ENCODE measurements at regions not wholly inside any gene's neighbourhood (a gene's known extent, or its start where the extent isn't known, plus 50 kb on each side); places are given as distances from the start of the nearest gene placed in this dataset.

DNA sequence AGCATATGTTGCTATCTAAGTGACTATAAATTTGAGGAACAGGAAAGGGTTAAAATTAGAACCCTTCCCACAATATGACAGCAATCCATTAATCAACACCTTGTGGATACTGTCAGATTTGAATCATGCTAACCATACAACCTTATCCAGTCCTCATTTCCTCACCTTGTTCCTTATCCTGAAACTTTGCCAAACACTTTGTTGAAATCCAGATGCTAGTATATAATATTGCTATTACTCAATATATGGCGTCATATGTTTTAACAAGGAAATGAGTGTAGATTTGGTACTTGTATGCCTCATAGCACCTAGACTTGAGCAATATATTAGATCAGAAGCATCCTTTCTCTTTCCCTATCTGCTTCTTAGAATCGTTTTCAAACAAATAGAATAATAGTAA lies 66.3 kb upstream of the SLC25A13 start:
- Mint-ChIP-seq H3K27me3 (no peaks in the 10 kb centered on the region), H3K9me3 (no peaks in the 10 kb centered on the region), H3K4me1 (ENCODE audit: low read depth) (no peaks in the 10 kb centered on the region), H3K36me3 (no peaks in the 10 kb centered on the region), H3K4me3 (no peak overlapping the region), H3K27ac (no peak overlapping the region)
- DNase-seq, result no peak
- ChIA-PET POLR2A (no interaction called here), CTCF (no interaction called here)
- intact Hi-C loops (cut with micrococcal nuclease), result no loop called here

DNA sequence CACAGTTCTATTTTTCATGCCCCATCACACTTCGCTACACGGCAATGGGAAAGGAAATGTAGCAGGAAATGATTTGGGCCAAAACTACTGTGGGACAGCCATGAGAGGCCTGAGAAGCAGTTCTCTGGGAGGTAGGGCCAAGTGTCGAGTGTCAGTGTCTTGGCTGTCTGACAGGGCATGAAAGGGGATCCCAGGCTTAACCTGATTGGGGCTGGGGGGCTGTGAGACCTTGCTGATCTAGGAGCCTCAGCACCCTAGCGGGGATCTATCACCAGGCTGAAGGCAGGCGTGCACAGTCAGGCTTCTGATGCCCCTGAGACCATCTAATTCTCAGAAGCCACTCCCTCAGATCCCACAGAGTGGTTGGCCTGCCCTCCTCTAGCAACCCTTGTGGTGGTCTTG lies 58.2 kb upstream of the SLC25A13 start:
- no peaks in the 10 kb centered on the region for H3K4me1 Mint-ChIP-seq (ENCODE audit: low read depth)
- no peak for DNase-seq
- no peaks in the 10 kb centered on the region for H3K9me3 Mint-ChIP-seq
- ChIA-PET POLR2A (no interaction called here), CTCF (no interaction called here)
- H3K36me3 Mint-ChIP-seq, result no peaks in the 10 kb centered on the region
- intact Hi-C loops (cut with micrococcal nuclease), result no loop called here
- H3K27ac Mint-ChIP-seq, result no peak overlapping the region
- H3K27me3 Mint-ChIP-seq, result peaks cover 6% of the 10 kb centered on the region
- no peak overlapping the region for H3K4me3 Mint-ChIP-seq

- no peak overlapping the region for H3K4me3 Mint-ChIP-seq
- no peaks in the 10 kb centered on the region for H3K9me3 Mint-ChIP-seq
- ChIA-PET POLR2A (no interaction called here), CTCF (no interaction called here)
- no peaks in the 10 kb centered on the region for H3K36me3 Mint-ChIP-seq
- H3K27ac Mint-ChIP-seq, result no peak overlapping the region
- H3K4me1 Mint-ChIP-seq (ENCODE audit: low read depth), result no peaks in the 10 kb centered on the region
- DNase-seq, result no peak
- intact Hi-C loops (cut with micrococcal nuclease), result no loop called here
- peaks cover 10% of the 10 kb centered on the region for H3K27me3 Mint-ChIP-seq
Observed at GRCh38 chr7:96377399-96377798, 55.5 kb upstream of the SLC25A13 start.
